Pancreas (tissue), 10 donors: ENCODE measurements at regions not wholly inside any gene's neighbourhood (a gene's known extent, or its start where the extent isn't known, plus 50 kb on each side); places are given as distances from the start of the nearest gene placed in this dataset.

Experiments
- ATAC-seq, 4 donors: fragments of 200-7000 bp; cut with Tn5 transposase; one replicate each; pipeline versions ENCODE4 v1.8.0 to v1.9.1; 2020; ENCODE audit warnings: mild to moderate bottlenecking in 4 of 4, moderate library complexity in 4 of 4
- DNase-seq, 6 donors: peaks; one replicate each; pipeline ENCODE4 v3.0.0-alpha.2; 2020
- FAIRE-seq: peaks from 2 replicates; lab custom pipeline; 2012; peaks lifted over from hg19 to GRCh38; lab: Jason Lieb, UNC
- H3K27ac ChIP-seq, 4 donors: fragments of 200-600 bp; sonication (generic); 1 replicate in 3 of 4; 2 replicates in 1 of 4; pipeline versions ENCODE4 v1.5.0 to v1.8.0; 2020
- H3K27me3 ChIP-seq, 4 donors: fragments of 200-600 bp; one replicate each; pipeline ENCODE4 v1.8.0; 2021
- H3K36me3 ChIP-seq, 3 donors: fragments of 200-600 bp; sonication (generic) in 1 of 3; one replicate each; pipeline versions ENCODE4 v1.5.0 to v1.8.0; 2020 to 2021
- H3K4me1 ChIP-seq, 3 donors: fragments of 200-600 bp; one replicate each; pipeline ENCODE4 v1.8.0; 2021
- H3K4me3 ChIP-seq, 4 donors: fragments of 200-600 bp; sonication (generic) in 2 of 4; one replicate each; pipeline versions ENCODE4 v1.5.0 to v1.8.0; 2020 to 2021
- H3K9me3 ChIP-seq, 4 donors: fragments of 200-600 bp; one replicate each; pipeline ENCODE4 v1.8.0; 2021
- WGBS, 2 donors: extraction: QIAGEN DNeasy Blood & Tissue Kit; methylation state at CpG; one replicate each; pipeline ENCODE4 v1.1.7; 2013; 5-methylcytosine and 5-hydroxymethylcytosine counted together
- intact Hi-C, 3 donors: fragments of 100-400 bp; cut with DNase I; formaldehyde crosslinking; loops; one replicate each; pipeline versions ENCODE4 v1.11.1 to v1.14.2; 2022
- TF ChIP-seq, protein P1 (sequence below), 4 donors: fragments of 200-600 bp; sonication (generic) in 3 of 4; IDR thresholded peaks; one replicate each; pipeline versions ENCODE4 v1.5.0 to v1.8.0; 2021; ENCODE audit warnings: antibody characterized with exemption in 4 of 4
- donor health status: healthy with polysubstance abuse.
- donor health status: DM: no; HTN: no; CAD: no; lungs with moderate emphysema.
- donor health status: DM: no; HTN: no; CAD: no.
- donor health status: control.
- donor health status: control.
- donor health status: Bipolar disorder and iron deficiency.
- donor health status: DM: yes; HTN: yes; CAD: no.
- donor health status: DM: no; HTN: no; CAD: no.
- donor health status: DM: no; HTN: no; CAD: no.
- donor health status: DM: yes; HTN: yes; CAD: no.

DNA sequence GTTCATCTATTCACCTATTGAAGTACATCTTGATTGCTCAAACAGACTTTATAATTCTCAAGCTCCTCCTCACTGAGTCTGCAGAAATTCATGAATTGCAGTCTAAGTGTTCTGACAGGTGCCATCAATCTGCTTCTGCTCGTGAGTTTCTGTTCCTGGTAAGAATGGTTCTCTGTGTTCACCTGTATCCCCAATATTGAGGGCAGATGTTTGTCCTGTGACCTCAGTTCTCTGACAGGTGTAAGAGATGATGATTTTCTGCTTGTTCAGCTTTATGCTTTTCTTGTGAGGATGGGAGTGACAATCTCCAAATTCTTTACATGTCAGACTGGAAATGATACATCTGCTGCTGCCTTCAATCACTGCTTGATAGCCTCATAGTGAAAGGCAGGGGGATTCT is 736.9 kb upstream of the COBL start:
- DNase-seq = no peak
- intact Hi-C loops = no loop called here

DNA sequence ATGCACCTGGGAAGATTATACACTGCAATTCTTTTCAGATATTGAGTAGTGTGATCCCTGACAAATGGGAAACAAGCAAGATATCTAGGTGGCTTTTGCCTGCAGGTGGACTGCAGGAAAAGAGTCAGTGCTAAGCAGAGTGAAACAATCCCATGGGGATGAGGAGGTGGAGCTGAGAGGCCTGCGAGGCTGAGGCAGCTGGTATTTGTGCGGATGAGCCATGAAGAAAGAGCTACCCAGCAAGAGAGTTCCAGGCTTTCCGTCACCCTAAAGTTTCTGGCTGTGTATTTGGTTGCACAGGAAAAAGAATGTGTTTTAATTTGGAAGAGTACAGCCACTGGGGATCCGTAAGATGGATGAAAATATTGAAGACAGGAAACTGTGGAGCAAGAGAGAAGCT is 714.1 kb upstream of the COBL start:
- Histone ChIP-seq H3K4me3 (no peak overlapping the region), H3K36me3 (no peaks in the 10 kb centered on the region), H3K27me3 (no peaks in the 10 kb centered on the region), H3K27ac (no peak overlapping the region), H3K9me3 (no peaks in the 10 kb centered on the region), H3K4me1 (no peaks in the 10 kb centered on the region)
- WGBS, 2 donors = 56 to 60% methylated on average over 4 of the region's 4 CpGs
- TF ChIP-seq, protein P1, sequence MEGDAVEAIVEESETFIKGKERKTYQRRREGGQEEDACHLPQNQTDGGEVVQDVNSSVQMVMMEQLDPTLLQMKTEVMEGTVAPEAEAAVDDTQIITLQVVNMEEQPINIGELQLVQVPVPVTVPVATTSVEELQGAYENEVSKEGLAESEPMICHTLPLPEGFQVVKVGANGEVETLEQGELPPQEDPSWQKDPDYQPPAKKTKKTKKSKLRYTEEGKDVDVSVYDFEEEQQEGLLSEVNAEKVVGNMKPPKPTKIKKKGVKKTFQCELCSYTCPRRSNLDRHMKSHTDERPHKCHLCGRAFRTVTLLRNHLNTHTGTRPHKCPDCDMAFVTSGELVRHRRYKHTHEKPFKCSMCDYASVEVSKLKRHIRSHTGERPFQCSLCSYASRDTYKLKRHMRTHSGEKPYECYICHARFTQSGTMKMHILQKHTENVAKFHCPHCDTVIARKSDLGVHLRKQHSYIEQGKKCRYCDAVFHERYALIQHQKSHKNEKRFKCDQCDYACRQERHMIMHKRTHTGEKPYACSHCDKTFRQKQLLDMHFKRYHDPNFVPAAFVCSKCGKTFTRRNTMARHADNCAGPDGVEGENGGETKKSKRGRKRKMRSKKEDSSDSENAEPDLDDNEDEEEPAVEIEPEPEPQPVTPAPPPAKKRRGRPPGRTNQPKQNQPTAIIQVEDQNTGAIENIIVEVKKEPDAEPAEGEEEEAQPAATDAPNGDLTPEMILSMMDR (IDR thresholded peaks at IDR 0.05) = no peak
- DNase-seq (no peak), ATAC-seq (no peak), FAIRE-seq (no peak)
- intact Hi-C loops = no loop called here

More for the DNA sequence above, 736.9 kb upstream of the COBL start:
- no peaks in the 10 kb centered on the region for H3K4me1 ChIP-seq
- TF ChIP-seq, protein P1 (IDR thresholded peaks at IDR 0.05) = no peak
- no peaks in the 10 kb centered on the region for H3K9me3 ChIP-seq
- no peaks in the 10 kb centered on the region for H3K36me3 ChIP-seq
- no peaks in the 10 kb centered on the region for H3K27me3 ChIP-seq
- WGBS, 2 donors = 5 to 17% methylated on average over 1 of the region's 1 CpG
- H3K4me3 ChIP-seq = no peak overlapping the region
- no peak overlapping the region for H3K27ac ChIP-seq
- ATAC-seq (no peak), FAIRE-seq (no peak)

DNA sequence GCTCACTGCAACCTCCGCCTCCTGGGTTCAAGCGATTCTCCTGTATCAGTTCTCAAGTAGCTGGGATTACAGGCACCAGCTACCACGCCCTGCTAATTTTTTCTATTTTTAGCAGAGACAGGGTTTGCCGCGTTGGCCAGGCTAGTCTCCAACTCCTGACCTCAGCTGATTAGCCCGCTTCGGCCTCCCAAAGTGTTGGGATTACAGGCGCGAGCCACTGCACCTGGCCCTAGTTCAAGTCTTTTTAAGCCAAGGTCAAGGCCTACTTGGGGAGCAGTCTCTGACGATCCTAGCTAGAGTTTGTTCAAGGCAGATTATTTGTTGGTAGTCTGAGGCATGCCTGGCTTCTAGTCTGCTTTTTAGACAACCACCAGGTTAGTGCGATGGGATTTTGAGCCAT is 709.5 kb upstream of the COBL start:
- ATAC-seq = no peak
- Histone ChIP-seq H3K4me1 (no peaks in the 10 kb centered on the region), H3K9me3 (no peaks in the 10 kb centered on the region), H3K27me3 (no peaks in the 10 kb centered on the region), H3K4me3 (no peak overlapping the region), H3K36me3 (no peaks in the 10 kb centered on the region), H3K27ac (no peak overlapping the region)
- no peak for DNase-seq
- WGBS, 2 donors = 63 to 74% methylated on average over 11 of the region's 11 CpGs
- FAIRE-seq = no peak
- TF ChIP-seq, protein P1 (IDR thresholded peaks at IDR 0.05) = no peak
- intact Hi-C loops = no loop called here

DNA sequence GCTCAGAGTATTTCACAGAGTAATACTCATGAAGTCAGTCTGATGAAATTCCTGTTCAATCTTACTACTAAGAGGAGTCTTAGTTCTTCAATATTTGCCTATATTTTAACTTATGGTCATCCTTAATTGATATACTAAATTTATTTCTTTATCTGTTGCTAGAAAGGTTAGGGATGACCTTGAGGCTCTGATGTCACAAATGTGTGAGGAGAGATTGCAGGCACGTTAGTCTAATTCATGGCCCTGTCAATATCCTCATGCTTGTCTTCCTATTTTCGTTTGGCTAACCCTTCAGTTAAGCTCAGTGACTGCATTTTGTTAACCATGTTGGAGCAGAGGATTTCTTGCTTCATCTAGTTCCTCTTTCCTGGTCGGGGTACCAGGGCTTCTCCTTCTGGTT is 704.7 kb upstream of the COBL start:
- no peak overlapping the region for H3K27ac ChIP-seq
- H3K27me3 ChIP-seq = no peaks in the 10 kb centered on the region
- FAIRE-seq (no peak), ATAC-seq (no peak), DNase-seq (no peak)
- H3K4me3 ChIP-seq = no peak overlapping the region
- no peaks in the 10 kb centered on the region for H3K36me3 ChIP-seq
- TF ChIP-seq, protein P1 (IDR thresholded peaks at IDR 0.05) = no peak
- H3K4me1 ChIP-seq = no peaks in the 10 kb centered on the region
- 6 to 19% methylated on average over 3 of the region's 3 CpGs for WGBS, 2 donors
- H3K9me3 ChIP-seq = no peaks in the 10 kb centered on the region
- intact Hi-C loops = no loop called here

DNA sequence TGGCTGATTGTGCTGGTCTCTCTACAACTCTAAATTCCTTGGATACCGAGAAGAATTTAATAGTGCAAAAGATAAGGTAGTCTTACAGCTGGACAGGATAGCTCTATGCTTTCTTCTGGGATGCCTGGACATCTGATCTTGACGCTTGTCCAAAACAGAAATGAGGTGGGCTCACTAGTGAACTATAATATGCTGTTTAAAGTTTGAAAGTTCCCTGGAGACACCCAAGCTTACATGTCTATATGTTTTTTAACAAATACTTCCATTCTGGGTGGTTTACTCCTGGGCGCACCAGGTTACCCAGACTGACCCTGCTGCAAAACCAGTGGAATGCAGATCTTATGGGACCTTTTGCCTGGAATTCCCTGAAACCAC is 702.1 kb upstream of the COBL start:
- H3K27me3 ChIP-seq = no peaks in the 10 kb centered on the region
- FAIRE-seq = no peak
- no peak overlapping the region for H3K27ac ChIP-seq
- TF ChIP-seq, protein P1 (IDR thresholded peaks at IDR 0.05) = no peak
- no peaks in the 10 kb centered on the region for H3K9me3 ChIP-seq
- DNase-seq = no peak
- no peaks in the 10 kb centered on the region for H3K4me1 ChIP-seq
- ATAC-seq = no peak
- no peaks in the 10 kb centered on the region for H3K36me3 ChIP-seq
- no peak overlapping the region for H3K4me3 ChIP-seq
- intact Hi-C loops = no loop called here
- 79 to 85% methylated on average over 3 of the region's 3 CpGs for WGBS, 2 donors
